Endothelial cell (in vitro differentiated cells): ENCODE measurements at regions not wholly inside any gene's neighbourhood (a gene's known extent, or its start where the extent isn't known, plus 50 kb on each side); places are given as distances from the start of the nearest gene placed in this dataset.

Source experiments
- DNase-seq: peaks from one replicate; pipeline ENCODE4 v3.0.0; 2021; ENCODE audit warnings: low spot score
- H3K27ac Mint-ChIP-seq: one replicate; pipeline ENCODE4 v1.8.0; 2021; ENCODE audit warnings: mixed read lengths, inconsistent platforms; ENCODE audit not compliant: unreplicated experiment
- H3K27me3 Mint-ChIP-seq: one replicate; pipeline ENCODE4 v1.8.0; 2021; ENCODE audit warnings: mild to moderate bottlenecking, moderate library complexity, mixed read lengths, inconsistent platforms; ENCODE audit not compliant: unreplicated experiment
- H3K36me3 Mint-ChIP-seq: one replicate; pipeline ENCODE4 v1.8.0; 2021; ENCODE audit warnings: mild to moderate bottlenecking, low read depth, mixed read lengths, inconsistent platforms; ENCODE audit not compliant: unreplicated experiment
- H3K4me1 Mint-ChIP-seq: one replicate; pipeline ENCODE4 v1.8.0; 2021; ENCODE audit warnings: mild to moderate bottlenecking, mixed read lengths, inconsistent platforms; ENCODE audit not compliant: unreplicated experiment
- H3K4me3 Mint-ChIP-seq: one replicate; pipeline ENCODE4 v1.8.0; 2021; ENCODE audit warnings: mild to moderate bottlenecking, mixed read lengths, inconsistent platforms; ENCODE audit not compliant: unreplicated experiment
- H3K9me3 Mint-ChIP-seq: one replicate; pipeline ENCODE4 v1.8.0; 2021; ENCODE audit warnings: mixed read lengths, inconsistent platforms; ENCODE audit not compliant: unreplicated experiment
- TF ChIP-seq, protein P1 (sequence below): fragments of 200-600 bp; sonication (generic); IDR thresholded peaks from one replicate; pipeline ENCODE4 v1.5.0; 2021; ENCODE audit warnings: antibody characterized with exemption; ENCODE audit not compliant: unreplicated experiment

GRCh38 chr7:153276394-153276793 lies 516.8 kb downstream of the ACTR3B start:
- DNase-seq = no peak
- Mint-ChIP-seq H3K27ac (no peak overlapping the region), H3K27me3 (peaks cover 1% of the 10 kb centered on the region), H3K9me3 (peaks cover 7% of the 10 kb centered on the region), H3K4me1 (no peaks in the 10 kb centered on the region), H3K4me3 (no peak overlapping the region), H3K36me3 (no peaks in the 10 kb centered on the region)
- TF ChIP-seq, protein P1, sequence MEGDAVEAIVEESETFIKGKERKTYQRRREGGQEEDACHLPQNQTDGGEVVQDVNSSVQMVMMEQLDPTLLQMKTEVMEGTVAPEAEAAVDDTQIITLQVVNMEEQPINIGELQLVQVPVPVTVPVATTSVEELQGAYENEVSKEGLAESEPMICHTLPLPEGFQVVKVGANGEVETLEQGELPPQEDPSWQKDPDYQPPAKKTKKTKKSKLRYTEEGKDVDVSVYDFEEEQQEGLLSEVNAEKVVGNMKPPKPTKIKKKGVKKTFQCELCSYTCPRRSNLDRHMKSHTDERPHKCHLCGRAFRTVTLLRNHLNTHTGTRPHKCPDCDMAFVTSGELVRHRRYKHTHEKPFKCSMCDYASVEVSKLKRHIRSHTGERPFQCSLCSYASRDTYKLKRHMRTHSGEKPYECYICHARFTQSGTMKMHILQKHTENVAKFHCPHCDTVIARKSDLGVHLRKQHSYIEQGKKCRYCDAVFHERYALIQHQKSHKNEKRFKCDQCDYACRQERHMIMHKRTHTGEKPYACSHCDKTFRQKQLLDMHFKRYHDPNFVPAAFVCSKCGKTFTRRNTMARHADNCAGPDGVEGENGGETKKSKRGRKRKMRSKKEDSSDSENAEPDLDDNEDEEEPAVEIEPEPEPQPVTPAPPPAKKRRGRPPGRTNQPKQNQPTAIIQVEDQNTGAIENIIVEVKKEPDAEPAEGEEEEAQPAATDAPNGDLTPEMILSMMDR = no peak

GRCh38 chr7:153286763-153287162 lies 527.2 kb downstream of the ACTR3B start:
- H3K4me1 Mint-ChIP-seq = no peaks in the 10 kb centered on the region

GRCh38 chr7:153290066-153290465 lies 530.5 kb downstream of the ACTR3B start:
- H3K27me3 Mint-ChIP-seq = no peaks in the 10 kb centered on the region
- no peak overlapping the region for H3K27ac Mint-ChIP-seq
- no peak for DNase-seq
- H3K9me3 Mint-ChIP-seq = peaks cover 13% of the 10 kb centered on the region
- no peaks in the 10 kb centered on the region for H3K4me1 Mint-ChIP-seq
- no peak overlapping the region for H3K4me3 Mint-ChIP-seq
- no peaks in the 10 kb centered on the region for H3K36me3 Mint-ChIP-seq
- TF ChIP-seq, protein P1 = no peak

More at GRCh38 chr7:153286763-153287162, 527.2 kb downstream of the ACTR3B start:
- TF ChIP-seq, protein P1 = no peak
- Mint-ChIP-seq H3K9me3 (peaks cover 6% of the 10 kb centered on the region), H3K27me3 (peaks cover 2% of the 10 kb centered on the region), H3K4me3 (no peak overlapping the region), H3K36me3 (no peaks in the 10 kb centered on the region), H3K27ac (no peak overlapping the region)
- DNase-seq = no peak

GRCh38 chr7:153297141-153297540 lies 537.6 kb downstream of the ACTR3B start:
- TF ChIP-seq, protein P1 = no peak
- no peak for DNase-seq
- Mint-ChIP-seq H3K4me1 (no peaks in the 10 kb centered on the region), H3K27ac (no peak overlapping the region), H3K4me3 (no peak overlapping the region), H3K36me3 (no peaks in the 10 kb centered on the region), H3K9me3 (peaks cover 12% of the 10 kb centered on the region), H3K27me3 (no peaks in the 10 kb centered on the region)

DNA sequence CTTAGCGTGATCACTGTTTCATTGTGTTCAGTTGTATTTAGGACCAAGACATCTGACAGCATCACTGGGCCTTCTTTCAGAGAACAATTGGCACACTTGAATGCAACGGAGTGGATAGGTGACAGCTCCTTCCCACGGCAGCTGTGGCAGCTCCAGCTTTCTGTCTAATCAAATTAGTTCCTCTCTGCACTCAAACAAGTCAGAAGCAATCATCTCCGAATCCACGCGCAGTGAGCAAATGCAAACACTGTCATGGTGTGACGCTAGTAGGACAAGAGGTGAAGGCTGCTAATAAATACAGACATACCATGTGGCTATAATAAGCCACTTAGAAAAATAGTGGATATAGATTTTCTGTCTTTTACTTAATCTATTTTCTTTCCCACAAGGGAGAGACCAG lies 542.4 kb downstream of the ACTR3B start:
- TF ChIP-seq, protein P1 = no peak
- no peak overlapping the region for H3K27ac Mint-ChIP-seq
- DNase-seq = no peak
- H3K4me1 Mint-ChIP-seq = no peaks in the 10 kb centered on the region
- no peaks in the 10 kb centered on the region for H3K27me3 Mint-ChIP-seq
- no peaks in the 10 kb centered on the region for H3K36me3 Mint-ChIP-seq
- no peak overlapping the region for H3K4me3 Mint-ChIP-seq
- H3K9me3 Mint-ChIP-seq = peaks cover 14% of the 10 kb centered on the region
